ENCODE measurements at regions not wholly inside any gene's neighbourhood (a gene's known extent, or its start where the extent isn't known, plus 50 kb on each side); places are given as distances from the start of the nearest gene placed in this dataset.

- DNase-seq (ENCODE audit: low read depth, low spot score): no peak
- TF ChIP-seq YY1 (IDR thresholded peaks at IDR 0.05; ENCODE audit: insufficient read depth, insufficient read length): no peak
- TF ChIP-seq SUZ12 (IDR thresholded peaks at IDR 0.05; ENCODE audit: extremely low read depth, insufficient read depth, insufficient read length): no peak
- no peak for TF ChIP-seq ZNF274 (IDR thresholded peaks at IDR 0.05; ENCODE audit: low read depth, low read length)
These were observed 246.1 kb downstream of the UQCRFS1 start for GRCh38 chr19:28966737-28967399.

DNA sequence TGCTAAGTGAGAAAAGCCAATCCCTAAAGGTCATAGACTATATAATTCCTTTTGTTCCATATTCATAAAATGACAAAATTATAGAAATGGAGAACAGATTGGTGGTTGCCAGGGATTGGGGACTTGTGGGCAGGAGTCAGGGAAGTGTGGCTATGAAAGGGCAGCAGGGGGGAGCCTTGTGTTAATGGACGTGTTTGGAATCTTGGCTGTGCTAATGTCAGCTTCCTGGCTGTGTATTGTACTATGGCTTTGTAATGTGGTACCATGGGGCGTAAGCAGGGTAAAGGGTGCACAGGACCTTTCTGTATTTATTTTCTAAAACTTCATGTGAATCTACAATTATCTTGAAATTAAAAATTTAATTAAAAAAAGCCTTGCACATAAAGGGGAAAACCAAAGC is 248.5 kb downstream of the UQCRFS1 start:
- Histone ChIP-seq H3K4me1 (ENCODE audit: insufficient read depth, insufficient read length) (no peaks in the 10 kb centered on the region), H3K27me3 (ENCODE audit: insufficient read depth, insufficient read length) (no peaks in the 10 kb centered on the region)
- TF ChIP-seq YY1 (IDR thresholded peaks at IDR 0.05; ENCODE audit: insufficient read depth, insufficient read length) (no peak), SUZ12 (IDR thresholded peaks at IDR 0.05; ENCODE audit: extremely low read depth, insufficient read depth, insufficient read length) (no peak), ZNF274 (IDR thresholded peaks at IDR 0.05; ENCODE audit: low read depth, low read length) (no peak)

More at GRCh38 chr19:28966737-28967399, 246.1 kb downstream of the UQCRFS1 start:
- no peaks in the 10 kb centered on the region for H3K4me1 ChIP-seq (ENCODE audit: insufficient read depth, insufficient read length)
- no peaks in the 10 kb centered on the region for H3K36me3 ChIP-seq (ENCODE audit: insufficient read depth, insufficient read length, low read length)
- H3K9ac ChIP-seq (ENCODE audit: insufficient read length, low read depth): no peak overlapping the region
- no peaks in the 10 kb centered on the region for H3K9me3 ChIP-seq (ENCODE audit: insufficient read depth, low read length)
- H3K27me3 ChIP-seq (ENCODE audit: insufficient read depth, insufficient read length): no peaks in the 10 kb centered on the region
- H3K4me3 ChIP-seq (ENCODE audit: insufficient read length, low read depth): no peak overlapping the region

GRCh38 chr19:28963486-28964250 is 249.3 kb downstream of the UQCRFS1 start:
- no peak for DNase-seq (ENCODE audit: low read depth, low spot score)
- Histone ChIP-seq H3K4me1 (ENCODE audit: insufficient read depth, insufficient read length) (no peaks in the 10 kb centered on the region), H3K4me3 (ENCODE audit: insufficient read length, low read depth) (no peak overlapping the region), H3K9me3 (ENCODE audit: insufficient read depth, low read length) (no peaks in the 10 kb centered on the region), H3K36me3 (ENCODE audit: insufficient read depth, insufficient read length, low read length) (no peaks in the 10 kb centered on the region), H3K27me3 (ENCODE audit: insufficient read depth, insufficient read length) (no peaks in the 10 kb centered on the region), H3K9ac (ENCODE audit: insufficient read length, low read depth) (no peak overlapping the region)
- no peak for TF ChIP-seq YY1 (IDR thresholded peaks at IDR 0.05; ENCODE audit: insufficient read depth, insufficient read length)
- TF ChIP-seq SUZ12 (IDR thresholded peaks at IDR 0.05; ENCODE audit: extremely low read depth, insufficient read depth, insufficient read length): no peak
- TF ChIP-seq ZNF274 (IDR thresholded peaks at IDR 0.05; ENCODE audit: low read depth, low read length): no peak

More for the DNA sequence above, 248.5 kb downstream of the UQCRFS1 start:
- DNase-seq (ENCODE audit: low read depth, low spot score): no peak
- no peak overlapping the region for H3K4me3 ChIP-seq (ENCODE audit: insufficient read length, low read depth)
- H3K9me3 ChIP-seq (ENCODE audit: insufficient read depth, low read length): no peaks in the 10 kb centered on the region
- no peaks in the 10 kb centered on the region for H3K36me3 ChIP-seq (ENCODE audit: insufficient read depth, insufficient read length, low read length)
- no peak overlapping the region for H3K9ac ChIP-seq (ENCODE audit: insufficient read length, low read depth)

DNA sequence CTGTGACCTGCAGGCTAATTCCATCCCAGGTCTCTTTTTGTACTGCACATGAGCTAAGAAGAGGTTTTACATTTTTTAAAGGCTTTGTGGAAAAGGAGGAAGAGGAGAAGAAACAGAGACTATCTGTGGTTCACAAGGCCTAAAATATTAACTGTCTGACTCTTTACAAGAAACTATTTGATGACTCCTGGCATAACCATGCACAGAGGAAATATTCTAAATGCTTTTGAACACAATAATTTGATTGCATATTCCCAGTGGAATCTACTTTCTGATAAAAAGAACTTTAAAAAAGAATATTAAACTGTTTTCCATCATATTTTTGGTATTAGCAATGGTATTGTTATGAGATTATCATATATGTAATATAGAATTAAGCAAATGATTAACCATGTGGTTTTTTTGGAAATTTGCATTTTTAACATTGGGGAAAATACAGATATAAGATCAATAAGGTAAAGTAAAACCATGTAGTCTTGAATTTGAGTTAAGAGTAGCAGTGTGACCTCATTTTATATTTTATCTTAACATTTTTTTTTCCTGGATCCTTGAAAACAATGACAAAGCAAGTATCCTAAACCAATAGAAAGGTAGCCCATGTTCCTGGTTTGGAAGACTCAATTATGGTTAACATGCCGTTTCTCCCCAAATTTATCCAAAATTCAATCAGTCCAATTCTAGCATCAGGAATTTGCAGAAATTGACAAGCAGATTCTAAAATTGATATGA is 251.0 kb downstream of the UQCRFS1 start:
- Histone ChIP-seq H3K36me3 (ENCODE audit: insufficient read depth, insufficient read length, low read length) (no peaks in the 10 kb centered on the region), H3K4me3 (ENCODE audit: insufficient read length, low read depth) (no peak overlapping the region), H3K27me3 (ENCODE audit: insufficient read depth, insufficient read length) (no peaks in the 10 kb centered on the region), H3K9me3 (ENCODE audit: insufficient read depth, low read length) (peaks cover 16% of the 10 kb centered on the region), H3K4me1 (ENCODE audit: insufficient read depth, insufficient read length) (no peaks in the 10 kb centered on the region), H3K9ac (ENCODE audit: insufficient read length, low read depth) (no peak overlapping the region)
- DNase-seq (ENCODE audit: low read depth, low spot score): no peak
- TF ChIP-seq SUZ12 (IDR thresholded peaks at IDR 0.05; ENCODE audit: extremely low read depth, insufficient read depth, insufficient read length): no peak
- TF ChIP-seq ZNF274 (IDR thresholded peaks at IDR 0.05; ENCODE audit: low read depth, low read length): no peak
- no peak for TF ChIP-seq YY1 (IDR thresholded peaks at IDR 0.05; ENCODE audit: insufficient read depth, insufficient read length)

- no peak for TF ChIP-seq ZNF274 (IDR thresholded peaks at IDR 0.05; ENCODE audit: low read depth, low read length)
- Histone ChIP-seq H3K9me3 (ENCODE audit: insufficient read depth, low read length) (peaks cover 18% of the 10 kb centered on the region), H3K9ac (ENCODE audit: insufficient read length, low read depth) (no peak overlapping the region), H3K4me1 (ENCODE audit: insufficient read depth, insufficient read length) (no peaks in the 10 kb centered on the region), H3K4me3 (ENCODE audit: insufficient read length, low read depth) (no peak overlapping the region), H3K27me3 (ENCODE audit: insufficient read depth, insufficient read length) (no peaks in the 10 kb centered on the region), H3K36me3 (ENCODE audit: insufficient read depth, insufficient read length, low read length) (no peaks in the 10 kb centered on the region)
- DNase-seq (ENCODE audit: low read depth, low spot score): no peak
These were observed 251.8 kb downstream of the UQCRFS1 start for GRCh38 chr19:28960986-28961705.

GRCh38 chr19:28960586-28960985 is 252.4 kb downstream of the UQCRFS1 start:
- no peak overlapping the region for H3K4me3 ChIP-seq (ENCODE audit: insufficient read length, low read depth)
- peaks cover 18% of the 10 kb centered on the region for H3K9me3 ChIP-seq (ENCODE audit: insufficient read depth, low read length)
- H3K4me1 ChIP-seq (ENCODE audit: insufficient read depth, insufficient read length): no peaks in the 10 kb centered on the region
- H3K27me3 ChIP-seq (ENCODE audit: insufficient read depth, insufficient read length): no peaks in the 10 kb centered on the region
- H3K36me3 ChIP-seq (ENCODE audit: insufficient read depth, insufficient read length, low read length): no peaks in the 10 kb centered on the region
- H3K9ac ChIP-seq (ENCODE audit: insufficient read length, low read depth): no peak overlapping the region
- TF ChIP-seq ZNF274 (IDR thresholded peaks at IDR 0.05; ENCODE audit: low read depth, low read length) (no peak), YY1 (IDR thresholded peaks at IDR 0.05; ENCODE audit: insufficient read depth, insufficient read length) (no peak), SUZ12 (IDR thresholded peaks at IDR 0.05; ENCODE audit: extremely low read depth, insufficient read depth, insufficient read length) (no peak)
- DNase-seq (ENCODE audit: low read depth, low spot score): no peak

Data from NT2/D1 (cell line).